Thyroid gland (tissue), 4 donors: ENCODE measurements at regions not wholly inside any gene's neighbourhood (a gene's known extent, or its start where the extent isn't known, plus 50 kb on each side); places are given as distances from the start of the nearest gene placed in this dataset.
"Not testable (repeated sequence)": the region's sequence is repeated elsewhere in the genome, so short reads cannot be mapped to it uniquely, and the experiment has no call there.

ENCODE experiments used
- CTCF ChIP-seq, 6 experiments: fragments of 200-600 bp in 3 of 6; fragments of 450-650 bp in 3 of 6; sonication (generic) in 3 of 6; IDR thresholded peaks; one replicate each; pipeline ENCODE4 v1.5.1; 2016 to 2019; ENCODE audit warnings: antibody characterized with exemption in 6 of 6, mild to moderate bottlenecking in 2 of 6, inconsistent platforms in 1 of 6, moderate library complexity in 1 of 6
- POLR2A ChIP-seq, 2 donors: fragments of 450-650 bp; IDR thresholded peaks; one replicate each; pipeline ENCODE4 v1.6.1; 2017; ENCODE audit warnings: antibody characterized with exemption in 2 of 2, mild to moderate bottlenecking in 2 of 2, moderate library complexity in 1 of 2

GRCh38 chr2:88920399-88920798, 228.9 kb downstream of the RPIA start:
- not testable (repeated sequence) for TF ChIP-seq CTCF, POLR2A (IDR thresholded peaks at IDR 0.05)
